ENCODE measurements at regions not wholly inside any gene's neighbourhood (a gene's known extent, or its start where the extent isn't known, plus 50 kb on each side); places are given as distances from the start of the nearest gene placed in this dataset.

DNA sequence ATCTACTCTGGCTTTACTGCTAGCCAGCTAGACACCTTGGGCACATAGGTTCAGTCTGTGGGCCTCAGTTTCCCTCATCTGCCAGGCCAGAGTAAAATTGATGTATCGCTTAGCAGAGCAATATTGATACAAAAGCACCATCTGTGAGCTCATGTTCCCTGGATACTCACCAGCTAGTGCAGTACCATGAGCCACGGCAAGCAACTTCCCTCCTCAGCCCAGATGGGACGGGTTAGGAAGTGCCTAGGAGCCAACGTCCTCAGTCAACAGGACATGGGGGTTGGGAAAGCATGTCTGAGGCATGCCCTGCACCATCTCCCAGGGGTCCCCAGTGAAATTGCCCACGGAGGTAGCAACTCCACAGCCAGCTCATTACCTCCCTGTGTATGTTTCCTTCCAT, 258.3 kb downstream of the ANKRD60 start (continued):
- TF ChIP-seq CHD7 (IDR thresholded peaks at IDR 0.05; ENCODE audit: insufficient replicate concordance, low read length) = no peak
- no peak for TF ChIP-seq SRF (IDR thresholded peaks at IDR 0.05; ENCODE audit: low read depth, low read length)
- no peak for TF ChIP-seq KDM1A (IDR thresholded peaks at IDR 0.05; ENCODE audit: borderline replicate concordance, low read length)
- TF ChIP-seq, protein P1, sequence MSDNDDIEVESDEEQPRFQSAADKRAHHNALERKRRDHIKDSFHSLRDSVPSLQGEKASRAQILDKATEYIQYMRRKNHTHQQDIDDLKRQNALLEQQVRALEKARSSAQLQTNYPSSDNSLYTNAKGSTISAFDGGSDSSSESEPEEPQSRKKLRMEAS (IDR thresholded peaks at IDR 0.05) = no peak
- TF ChIP-seq SAP30 (IDR thresholded peaks at IDR 0.05; ENCODE audit: insufficient read depth, insufficient replicate concordance, low read length) = no peak
- no peak for TF ChIP-seq ASH2L (IDR thresholded peaks at IDR 0.05; ENCODE audit: low read length)
- no peak for TF ChIP-seq TAF1 (IDR thresholded peaks at IDR 0.05; ENCODE audit: low read depth, low read length)

Data from H1 (cell line).